ENCODE measurements at regions not wholly inside any gene's neighbourhood (a gene's known extent, or its start where the extent isn't known, plus 50 kb on each side); places are given as distances from the start of the nearest gene placed in this dataset.

DNA sequence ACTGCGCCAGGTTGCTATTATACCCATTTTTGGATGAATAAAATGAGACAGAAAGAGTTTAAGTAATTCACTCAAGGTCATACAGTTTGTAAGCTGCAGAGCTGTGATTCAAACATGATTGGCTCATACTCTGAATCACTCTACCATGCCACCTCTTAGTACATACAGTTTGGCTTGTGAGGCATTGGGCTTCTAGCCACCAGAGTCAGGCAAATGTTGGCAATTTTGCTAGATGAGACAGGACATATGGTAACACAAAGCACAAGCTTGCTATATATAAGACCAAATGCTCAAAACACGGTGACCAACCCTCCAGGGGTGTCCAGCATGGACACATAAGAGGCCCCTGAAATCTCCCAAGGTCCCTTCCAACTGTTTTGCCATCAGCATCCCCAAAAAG, 236.0 kb upstream of the IRX5 start:
- CTCF ChIA-PET: no interaction called here
- TF ChIP-seq, protein P1, sequence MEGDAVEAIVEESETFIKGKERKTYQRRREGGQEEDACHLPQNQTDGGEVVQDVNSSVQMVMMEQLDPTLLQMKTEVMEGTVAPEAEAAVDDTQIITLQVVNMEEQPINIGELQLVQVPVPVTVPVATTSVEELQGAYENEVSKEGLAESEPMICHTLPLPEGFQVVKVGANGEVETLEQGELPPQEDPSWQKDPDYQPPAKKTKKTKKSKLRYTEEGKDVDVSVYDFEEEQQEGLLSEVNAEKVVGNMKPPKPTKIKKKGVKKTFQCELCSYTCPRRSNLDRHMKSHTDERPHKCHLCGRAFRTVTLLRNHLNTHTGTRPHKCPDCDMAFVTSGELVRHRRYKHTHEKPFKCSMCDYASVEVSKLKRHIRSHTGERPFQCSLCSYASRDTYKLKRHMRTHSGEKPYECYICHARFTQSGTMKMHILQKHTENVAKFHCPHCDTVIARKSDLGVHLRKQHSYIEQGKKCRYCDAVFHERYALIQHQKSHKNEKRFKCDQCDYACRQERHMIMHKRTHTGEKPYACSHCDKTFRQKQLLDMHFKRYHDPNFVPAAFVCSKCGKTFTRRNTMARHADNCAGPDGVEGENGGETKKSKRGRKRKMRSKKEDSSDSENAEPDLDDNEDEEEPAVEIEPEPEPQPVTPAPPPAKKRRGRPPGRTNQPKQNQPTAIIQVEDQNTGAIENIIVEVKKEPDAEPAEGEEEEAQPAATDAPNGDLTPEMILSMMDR (IDR thresholded peaks at IDR 0.05; ENCODE audit: insufficient read depth, low read depth, low read length): no peak
- POLR2A ChIA-PET: no interaction called here
- H3K36me3 ChIP-seq (ENCODE audit: control insufficient read depth, insufficient read depth, low read length): no peaks in the 10 kb centered on the region
- no peak overlapping the region for H3K4me3 ChIP-seq (ENCODE audit: low read depth, low read length)
- no peaks in the 10 kb centered on the region for H3K27me3 ChIP-seq (ENCODE audit: control insufficient read depth, insufficient read depth, low read length)
- no peak for DNase-seq (ENCODE audit: low read depth)

DNA sequence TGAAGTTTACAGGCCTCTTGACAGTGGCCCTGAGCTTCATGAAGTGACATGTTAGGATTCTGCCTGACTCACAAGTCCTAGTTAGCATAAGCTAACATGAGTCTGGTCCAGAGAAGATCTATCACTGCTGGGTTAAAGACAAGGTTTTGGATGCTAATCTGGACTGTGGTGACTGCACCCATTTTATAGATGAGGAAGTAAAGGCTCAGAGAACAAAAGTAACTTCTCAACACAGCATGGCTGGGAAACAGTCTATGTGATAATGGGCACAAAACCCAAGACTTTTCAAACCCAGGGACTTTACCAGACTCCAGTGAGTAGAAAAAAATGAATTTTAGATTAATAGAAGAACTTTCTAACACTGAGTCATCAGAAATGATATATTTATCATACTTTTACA, 236.8 kb upstream of the IRX5 start:
- ChIA-PET CTCF (no interaction called here), POLR2A (no interaction called here)
- no peaks in the 10 kb centered on the region for H3K36me3 ChIP-seq (ENCODE audit: control insufficient read depth, insufficient read depth, low read length)

DNA sequence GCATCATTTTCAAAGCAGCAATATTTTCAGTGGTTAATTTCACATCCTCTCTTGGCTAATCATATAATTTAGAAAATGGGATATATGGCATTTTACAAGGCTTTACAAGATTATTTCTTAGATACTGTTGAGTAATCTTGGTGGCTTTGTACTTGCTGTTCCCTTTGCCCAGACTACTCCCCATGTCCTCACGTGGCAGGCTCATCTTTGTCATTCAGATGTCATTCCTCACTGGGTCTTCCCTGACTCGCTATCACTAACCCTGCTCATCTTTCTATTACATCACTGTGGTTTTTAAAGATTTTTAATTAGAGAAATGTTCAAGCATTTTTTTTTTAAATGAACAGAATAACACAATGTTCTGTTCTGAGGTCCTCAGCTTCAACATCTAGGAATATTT, 240.0 kb upstream of the IRX5 start:
- DNase-seq (ENCODE audit: low read depth): no peak
- ChIA-PET POLR2A (no interaction called here), CTCF (no interaction called here)

More for the DNA sequence above, 236.8 kb upstream of the IRX5 start:
- TF ChIP-seq, protein P1 (IDR thresholded peaks at IDR 0.05; ENCODE audit: insufficient read depth, low read depth, low read length): no peak
- Histone ChIP-seq H3K27me3 (ENCODE audit: control insufficient read depth, insufficient read depth, low read length) (no peaks in the 10 kb centered on the region), H3K4me3 (ENCODE audit: low read depth, low read length) (no peak overlapping the region)
- no peak for DNase-seq (ENCODE audit: low read depth)

DNA sequence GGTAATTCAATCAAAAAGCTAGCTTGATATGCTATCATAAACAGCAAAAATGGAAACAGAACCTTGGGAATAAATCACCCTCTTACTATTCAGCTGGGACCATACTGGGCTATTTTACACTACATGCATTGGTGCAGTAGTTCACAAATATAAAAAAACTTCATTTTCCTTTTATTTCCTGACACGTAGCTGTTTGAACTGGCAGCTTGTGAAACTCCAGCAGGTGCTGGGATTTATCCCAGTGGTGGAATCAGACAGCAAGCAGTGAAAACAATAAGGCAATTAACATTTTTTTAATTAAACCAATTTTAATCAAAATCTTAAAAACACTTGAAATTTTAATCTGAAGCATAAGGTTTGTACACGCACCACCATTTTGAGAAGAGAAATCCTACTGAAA, 240.4 kb upstream of the IRX5 start:
- Histone ChIP-seq H3K27me3 (ENCODE audit: control insufficient read depth, insufficient read depth, low read length) (no peaks in the 10 kb centered on the region), H3K4me3 (ENCODE audit: low read depth, low read length) (no peak overlapping the region), H3K36me3 (ENCODE audit: control insufficient read depth, insufficient read depth, low read length) (no peaks in the 10 kb centered on the region)
- POLR2A ChIA-PET: no interaction called here
- DNase-seq (ENCODE audit: low read depth): no peak
- CTCF ChIA-PET: no interaction called here
- TF ChIP-seq, protein P1 (IDR thresholded peaks at IDR 0.05; ENCODE audit: insufficient read depth, low read depth, low read length): no peak

More for the DNA sequence above, 240.0 kb upstream of the IRX5 start:
- TF ChIP-seq, protein P1 (IDR thresholded peaks at IDR 0.05; ENCODE audit: insufficient read depth, low read depth, low read length): no peak
- Histone ChIP-seq H3K27me3 (ENCODE audit: control insufficient read depth, insufficient read depth, low read length) (no peaks in the 10 kb centered on the region), H3K36me3 (ENCODE audit: control insufficient read depth, insufficient read depth, low read length) (no peaks in the 10 kb centered on the region), H3K4me3 (ENCODE audit: low read depth, low read length) (no peak overlapping the region)

DNA sequence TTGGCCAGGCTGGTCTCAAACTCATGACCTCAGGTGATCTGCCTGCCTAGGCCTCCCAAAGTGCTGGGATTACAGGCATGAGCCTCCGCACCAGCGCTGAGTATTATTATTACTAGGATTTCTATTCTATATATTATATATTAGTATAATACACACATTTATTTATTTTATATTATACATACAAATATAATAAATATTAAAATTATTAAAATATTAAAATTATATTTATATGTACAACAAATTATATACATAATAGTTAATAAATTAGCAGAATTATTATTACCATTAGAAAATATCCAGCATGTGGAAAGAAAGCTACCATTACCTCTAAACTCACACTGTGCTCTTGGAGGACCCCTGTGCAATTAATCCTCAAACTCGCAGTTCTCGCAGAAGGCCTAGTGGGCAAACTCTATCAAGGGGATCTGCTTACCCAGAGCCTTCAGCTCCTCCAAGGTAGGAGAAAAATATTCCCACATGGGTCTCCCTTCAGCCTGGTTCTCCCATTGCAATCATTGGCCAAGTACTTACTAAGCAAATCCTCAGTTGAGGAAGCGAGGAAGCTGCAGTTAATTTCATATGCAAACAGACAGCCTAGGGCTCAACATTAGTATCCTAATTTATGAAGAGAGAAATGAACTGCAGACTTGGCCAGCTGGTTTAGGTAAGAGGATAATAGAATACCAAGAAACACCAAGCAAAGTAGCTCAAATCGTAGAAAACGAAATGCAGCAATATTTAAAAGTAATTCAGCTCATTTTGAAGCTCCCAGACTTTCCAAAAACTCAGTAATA, 241.4 kb upstream of the IRX5 start:
- TF ChIP-seq, protein P1 (IDR thresholded peaks at IDR 0.05; ENCODE audit: insufficient read depth, low read depth, low read length): no peak
- Histone ChIP-seq H3K36me3 (ENCODE audit: control insufficient read depth, insufficient read depth, low read length) (no peaks in the 10 kb centered on the region), H3K27me3 (ENCODE audit: control insufficient read depth, insufficient read depth, low read length) (no peaks in the 10 kb centered on the region), H3K4me3 (ENCODE audit: low read depth, low read length) (no peak overlapping the region)
- POLR2A ChIA-PET: no interaction called here
- CTCF ChIA-PET: no interaction called here
- DNase-seq (ENCODE audit: low read depth): no peak

All from BJ (cell line).